AG04450 (cell line): ENCODE measurements at regions not wholly inside any gene's neighbourhood (a gene's known extent, or its start where the extent isn't known, plus 50 kb on each side); places are given as distances from the start of the nearest gene placed in this dataset.

Experiments
- CTCF ChIA-PET: fragments of 300-600, 350-600 bp; formaldehyde crosslinking; extraction: SDS; loops from one replicate; lab custom pipeline; 2022; ENCODE audit warnings: antibody characterized with exemption, inconsistent platforms; lab: Charles Lee
- POLR2A ChIA-PET: fragments of 350-600 bp; formaldehyde crosslinking; extraction: SDS; loops from one replicate; lab custom pipeline; 2021; ENCODE audit warnings: antibody characterized with exemption, inconsistent platforms; lab: Yijun Ruan, JAX
- DNase-seq: peaks from one replicate; pipeline ENCODE4 v3.0.0-alpha.2; 2011; ENCODE audit warnings: low read depth, low spot score
- H3K27ac ChIP-seq: one replicate; pipeline ENCODE4 v1.5.1; 2012; ENCODE audit warnings: low read depth, low read length, control low read depth
- H3K27me3 ChIP-seq: one replicate; pipeline ENCODE4 v1.6.0; 2012; ENCODE audit warnings: low read length; ENCODE audit not compliant: control insufficient read depth, insufficient read depth
- H3K4me3 ChIP-seq: 2 replicates; pipeline ENCODE4 v1.5.1; 2011; ENCODE audit warnings: mild to moderate bottlenecking, low read depth, low read length, control low read depth
- H3K9me3 ChIP-seq: 2 replicates; pipeline ENCODE4 v1.5.1; 2012; ENCODE audit warnings: low read length; ENCODE audit not compliant: control insufficient read depth, insufficient read depth
- CTCF ChIP-seq: IDR thresholded peaks from 2 replicates; pipeline ENCODE4 v1.5.1; 2011; ENCODE audit warnings: low read depth, low read length, control low read depth, inconsistent platforms

DNA sequence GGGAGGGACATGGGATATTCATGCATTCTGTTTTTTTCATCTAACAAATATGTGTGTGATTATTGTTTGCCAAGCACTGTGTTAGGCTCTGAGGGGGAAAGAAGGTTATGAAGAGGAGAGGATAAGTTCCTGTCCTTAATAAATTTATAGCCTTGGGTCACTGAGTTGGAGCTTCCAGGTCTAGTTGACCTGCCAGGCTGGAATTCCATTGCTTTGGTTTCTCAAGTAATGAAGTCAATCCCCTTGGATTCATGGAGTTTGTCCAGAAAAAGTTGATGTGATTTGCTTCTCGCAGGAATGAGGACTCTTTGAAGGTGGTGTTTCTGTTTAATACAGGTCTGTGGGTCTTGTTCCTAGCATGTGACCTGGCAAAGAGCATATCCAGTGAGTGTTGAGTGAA lies 156.2 kb downstream of the ADAMTS15 start:
- TF ChIP-seq CTCF, result no peak
- ChIA-PET POLR2A (no interaction called here), CTCF (no interaction called here)
- H3K9me3 ChIP-seq, result peaks cover 10% of the 10 kb centered on the region
- H3K27me3 ChIP-seq, result no peaks in the 10 kb centered on the region
- no peak for DNase-seq
- no peak overlapping the region for H3K27ac ChIP-seq
- no peak overlapping the region for H3K4me3 ChIP-seq

DNA sequence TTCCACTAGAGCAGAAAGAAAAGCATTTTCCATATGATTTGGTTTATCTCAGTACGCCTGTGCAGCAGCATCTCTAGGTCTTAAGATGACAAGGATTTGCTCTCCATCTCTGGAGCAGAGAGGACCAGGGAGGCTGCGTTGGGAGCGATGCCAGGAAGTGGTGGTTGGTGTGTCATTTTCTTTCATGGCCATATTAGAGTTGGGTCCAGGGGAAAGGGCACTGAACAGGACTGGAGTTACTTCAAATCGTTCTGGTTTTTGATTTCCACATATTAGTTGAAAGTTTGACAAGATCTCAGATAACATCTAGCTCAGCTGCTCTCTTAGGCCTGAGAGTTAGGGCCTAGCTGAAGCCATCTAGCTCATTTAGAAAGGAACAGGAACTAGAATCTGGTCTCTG lies 157.7 kb downstream of the ADAMTS15 start:
- DNase-seq, result no peak
- no peak overlapping the region for H3K27ac ChIP-seq
- no peak for TF ChIP-seq CTCF
- H3K9me3 ChIP-seq, result peaks cover 10% of the 10 kb centered on the region
- H3K27me3 ChIP-seq, result no peaks in the 10 kb centered on the region
- ChIA-PET POLR2A (no interaction called here), CTCF (interaction anchor here (0.8 kb wide), 1 partner anchor 221 kb away, joined by 7 read pairs; no protein-coding TSS in a partner anchor)
- H3K4me3 ChIP-seq, result no peak overlapping the region

- no peak overlapping the region for H3K27ac ChIP-seq
- CTCF ChIA-PET, result interaction anchor here (0.8 kb wide), 1 partner anchor 220 kb away, joined by 7 read pairs; no protein-coding TSS in a partner anchor
- TF ChIP-seq CTCF, result no peak
- H3K9me3 ChIP-seq, result peaks cover 4% of the 10 kb centered on the region
- no peak overlapping the region for H3K4me3 ChIP-seq
- H3K27me3 ChIP-seq, result no peaks in the 10 kb centered on the region
- no peak for DNase-seq
- POLR2A ChIA-PET, result no interaction called here
These were observed 158.5 kb downstream of the ADAMTS15 start for GRCh38 chr11:130606781-130607511.

DNA sequence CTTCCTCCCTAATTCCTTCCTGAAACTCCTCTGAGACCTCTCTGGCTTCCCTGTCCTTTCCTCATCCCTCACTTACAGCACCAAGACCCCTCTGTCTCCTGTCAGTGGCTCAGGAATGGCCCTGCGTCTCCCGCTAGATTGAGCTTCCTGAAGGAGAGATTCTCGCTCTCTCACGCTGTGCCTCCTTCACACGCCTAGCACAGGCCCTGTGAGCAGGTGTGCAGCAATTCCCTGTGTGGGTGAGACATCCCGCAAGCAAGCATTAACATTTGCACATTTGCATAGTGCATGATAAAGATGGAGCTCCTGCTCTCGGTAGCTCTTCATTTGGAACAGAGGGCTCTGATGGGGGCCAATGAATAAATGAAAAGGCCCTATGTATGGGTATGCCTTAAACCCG lies 159.8 kb downstream of the ADAMTS15 start:
- Histone ChIP-seq H3K4me3 (no peak overlapping the region), H3K27ac (no peak overlapping the region), H3K9me3 (no peaks in the 10 kb centered on the region), H3K27me3 (no peaks in the 10 kb centered on the region)
- no peak for DNase-seq
- CTCF ChIA-PET, result interaction anchor here (1.3 kb wide), 1 partner anchor 254 kb away, joined by 3 read pairs; no protein-coding TSS in a partner anchor
- TF ChIP-seq CTCF, result no peak
- POLR2A ChIA-PET, result no interaction called here
